ENCODE measurements at regions not wholly inside any gene's neighbourhood (a gene's known extent, or its start where the extent isn't known, plus 50 kb on each side); places are given as distances from the start of the nearest gene placed in this dataset.
"Not testable (repeated sequence)": the region's sequence is repeated elsewhere in the genome, so short reads cannot be mapped to it uniquely, and the experiment has no call there.

DNA sequence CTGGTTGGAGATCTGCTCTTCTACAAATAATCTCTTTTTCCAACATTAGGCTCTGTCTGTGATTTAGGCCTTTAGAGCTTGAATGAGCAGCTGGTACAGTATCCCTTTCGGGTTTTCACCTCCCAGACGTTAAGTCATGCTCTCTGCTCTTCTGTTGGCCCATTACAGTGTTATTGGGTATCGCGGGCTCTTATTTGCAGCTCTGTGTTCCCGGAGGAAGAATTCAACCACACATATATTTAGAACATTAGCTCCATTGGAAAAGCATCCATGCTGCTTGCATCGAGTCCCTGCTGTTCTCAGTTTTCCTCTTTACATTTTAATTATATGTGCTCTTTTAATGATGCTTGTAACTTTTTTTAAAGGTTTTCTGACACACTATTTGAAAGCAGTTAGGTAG is 278.0 kb upstream of the ADCY2 start:
- TF ChIP-seq, protein P1, sequence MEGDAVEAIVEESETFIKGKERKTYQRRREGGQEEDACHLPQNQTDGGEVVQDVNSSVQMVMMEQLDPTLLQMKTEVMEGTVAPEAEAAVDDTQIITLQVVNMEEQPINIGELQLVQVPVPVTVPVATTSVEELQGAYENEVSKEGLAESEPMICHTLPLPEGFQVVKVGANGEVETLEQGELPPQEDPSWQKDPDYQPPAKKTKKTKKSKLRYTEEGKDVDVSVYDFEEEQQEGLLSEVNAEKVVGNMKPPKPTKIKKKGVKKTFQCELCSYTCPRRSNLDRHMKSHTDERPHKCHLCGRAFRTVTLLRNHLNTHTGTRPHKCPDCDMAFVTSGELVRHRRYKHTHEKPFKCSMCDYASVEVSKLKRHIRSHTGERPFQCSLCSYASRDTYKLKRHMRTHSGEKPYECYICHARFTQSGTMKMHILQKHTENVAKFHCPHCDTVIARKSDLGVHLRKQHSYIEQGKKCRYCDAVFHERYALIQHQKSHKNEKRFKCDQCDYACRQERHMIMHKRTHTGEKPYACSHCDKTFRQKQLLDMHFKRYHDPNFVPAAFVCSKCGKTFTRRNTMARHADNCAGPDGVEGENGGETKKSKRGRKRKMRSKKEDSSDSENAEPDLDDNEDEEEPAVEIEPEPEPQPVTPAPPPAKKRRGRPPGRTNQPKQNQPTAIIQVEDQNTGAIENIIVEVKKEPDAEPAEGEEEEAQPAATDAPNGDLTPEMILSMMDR (IDR thresholded peaks at IDR 0.05; ENCODE audit: low read depth, low read length) = no peak
- Histone ChIP-seq H3K27me3 (no peaks in the 10 kb centered on the region), H3K9me3 (ENCODE audit: low read depth) (no peaks in the 10 kb centered on the region), H3K36me3 (no peaks in the 10 kb centered on the region), H3K4me3 (no peak overlapping the region), H3K27ac (no peak overlapping the region), H3K4me1 (ENCODE audit: low read depth) (no peaks in the 10 kb centered on the region)
- no peak for DNase-seq (ENCODE audit: low read depth in 1 of 2, low spot score in 1 of 2)

DNA sequence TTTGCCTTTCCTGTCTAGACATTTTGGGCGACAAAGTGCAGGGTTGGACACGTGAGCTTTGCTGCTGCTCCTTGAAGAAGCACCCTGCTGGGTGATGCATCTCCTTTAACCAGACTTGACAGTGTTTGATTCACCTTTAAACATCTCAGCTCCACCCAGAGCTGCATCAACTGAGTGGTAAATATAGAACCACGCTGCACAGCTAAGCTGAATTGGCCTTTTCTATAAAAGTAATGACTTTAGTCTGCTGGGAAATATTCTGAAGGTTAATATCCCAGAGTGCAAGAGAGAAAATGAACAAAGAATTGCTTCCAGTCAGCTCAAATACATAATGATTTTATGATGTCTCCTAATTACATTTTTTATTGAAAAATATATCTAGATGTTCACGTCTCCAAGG is 264.3 kb upstream of the ADCY2 start:
- no peaks in the 10 kb centered on the region for H3K9me3 ChIP-seq (ENCODE audit: low read depth)
- H3K27ac ChIP-seq = no peak overlapping the region
- TF ChIP-seq, protein P1 (IDR thresholded peaks at IDR 0.05; ENCODE audit: low read depth, low read length) = no peak
- no peak for DNase-seq (ENCODE audit: low read depth in 1 of 2, low spot score in 1 of 2)
- no peaks in the 10 kb centered on the region for H3K4me1 ChIP-seq (ENCODE audit: low read depth)
- H3K4me3 ChIP-seq = no peak overlapping the region
- no peaks in the 10 kb centered on the region for H3K27me3 ChIP-seq
- H3K36me3 ChIP-seq = no peaks in the 10 kb centered on the region

GRCh38 chr5:7146886-7147285 is 249.1 kb upstream of the ADCY2 start:
- Histone ChIP-seq H3K4me3 (no peak overlapping the region), H3K27ac (no peak overlapping the region), H3K36me3 (no peaks in the 10 kb centered on the region), H3K27me3 (no peaks in the 10 kb centered on the region), H3K4me1 (ENCODE audit: low read depth) (no peaks in the 10 kb centered on the region), H3K9me3 (ENCODE audit: low read depth) (no peaks in the 10 kb centered on the region)
- TF ChIP-seq, protein P1 (IDR thresholded peaks at IDR 0.05; ENCODE audit: low read depth, low read length) = no peak
- no peak for DNase-seq (ENCODE audit: low read depth in 1 of 2, low spot score in 1 of 2)

DNA sequence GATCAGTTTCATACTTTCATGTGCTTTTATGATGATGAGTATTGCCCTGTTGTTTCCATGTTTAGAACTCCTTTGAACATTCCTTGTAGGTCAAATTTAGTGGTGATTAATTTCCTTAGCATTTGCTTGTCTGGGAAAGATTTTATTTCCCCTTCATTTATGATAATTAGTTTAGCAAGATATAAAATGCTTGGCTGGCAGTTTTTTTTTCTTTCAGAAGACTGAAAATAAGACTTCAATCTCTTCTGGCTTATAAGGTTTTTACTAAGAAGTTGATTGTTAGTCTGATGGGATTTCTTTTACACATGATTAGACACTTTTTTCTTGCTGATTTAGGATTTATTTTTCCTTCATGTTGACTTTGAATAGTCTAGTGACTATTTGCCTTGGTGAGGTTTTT is 238.9 kb upstream of the ADCY2 start:
- Histone ChIP-seq H3K36me3 (no peaks in the 10 kb centered on the region), H3K9me3 (ENCODE audit: low read depth) (no peaks in the 10 kb centered on the region), H3K27ac (no peak overlapping the region), H3K4me1 (ENCODE audit: low read depth) (no peaks in the 10 kb centered on the region), H3K27me3 (no peaks in the 10 kb centered on the region), H3K4me3 (no peak overlapping the region)
- TF ChIP-seq, protein P1 (IDR thresholded peaks at IDR 0.05; ENCODE audit: low read depth, low read length) = no peak
- DNase-seq (ENCODE audit: low read depth in 1 of 2, low spot score in 1 of 2) = no peak

- Histone ChIP-seq H3K36me3 (no peaks in the 10 kb centered on the region), H3K4me3 (no peak overlapping the region), H3K4me1 (ENCODE audit: low read depth) (no peaks in the 10 kb centered on the region), H3K9me3 (ENCODE audit: low read depth) (no peaks in the 10 kb centered on the region), H3K27ac (no peak overlapping the region), H3K27me3 (no peaks in the 10 kb centered on the region)
- TF ChIP-seq, protein P1 (IDR thresholded peaks at IDR 0.05; ENCODE audit: low read depth, low read length) = no peak
- no peak for DNase-seq (ENCODE audit: low read depth in 1 of 2, low spot score in 1 of 2)
Measured at GRCh38 chr5:7169240-7169878, 226.6 kb upstream of the ADCY2 start.

- not testable (repeated sequence) for H3K4me1 ChIP-seq (ENCODE audit: low read depth); H3K4me3 ChIP-seq; H3K36me3 ChIP-seq; H3K9me3 ChIP-seq (ENCODE audit: low read depth); H3K27ac ChIP-seq; H3K27me3 ChIP-seq
- DNase-seq (ENCODE audit: low read depth in 1 of 2, low spot score in 1 of 2) = peak in 1 of 2 donors; percentile 5
Measured at GRCh38 chr5:7170785-7171184, 225.2 kb upstream of the ADCY2 start.
